Pancreas (tissue), 10 donors: ENCODE measurements at regions not wholly inside any gene's neighbourhood (a gene's known extent, or its start where the extent isn't known, plus 50 kb on each side); places are given as distances from the start of the nearest gene placed in this dataset.

Experiments used
- ATAC-seq, 4 donors: fragments of 200-7000 bp; cut with Tn5 transposase; one replicate each; pipeline versions ENCODE4 v1.8.0 to v1.9.1; 2020; ENCODE audit warnings: mild to moderate bottlenecking in 4 of 4, moderate library complexity in 4 of 4
- DNase-seq, 6 donors: peaks; one replicate each; pipeline ENCODE4 v3.0.0-alpha.2; 2020
- FAIRE-seq: peaks from 2 replicates; lab custom pipeline; 2012; peaks lifted over from hg19 to GRCh38; lab: Jason Lieb, UNC
- H3K27ac ChIP-seq, 4 donors: fragments of 200-600 bp; sonication (generic); 1 replicate in 3 of 4; 2 replicates in 1 of 4; pipeline versions ENCODE4 v1.5.0 to v1.8.0; 2020
- H3K27me3 ChIP-seq, 4 donors: fragments of 200-600 bp; one replicate each; pipeline ENCODE4 v1.8.0; 2021
- H3K36me3 ChIP-seq, 3 donors: fragments of 200-600 bp; sonication (generic) in 1 of 3; one replicate each; pipeline versions ENCODE4 v1.5.0 to v1.8.0; 2020 to 2021
- H3K4me1 ChIP-seq, 3 donors: fragments of 200-600 bp; one replicate each; pipeline ENCODE4 v1.8.0; 2021
- H3K4me3 ChIP-seq, 4 donors: fragments of 200-600 bp; sonication (generic) in 2 of 4; one replicate each; pipeline versions ENCODE4 v1.5.0 to v1.8.0; 2020 to 2021
- H3K9me3 ChIP-seq, 4 donors: fragments of 200-600 bp; one replicate each; pipeline ENCODE4 v1.8.0; 2021
- WGBS, 2 donors: extraction: QIAGEN DNeasy Blood & Tissue Kit; methylation state at CpG; one replicate each; pipeline ENCODE4 v1.1.7; 2013; 5-methylcytosine and 5-hydroxymethylcytosine counted together
- intact Hi-C, 3 donors: fragments of 100-400 bp; cut with DNase I; formaldehyde crosslinking; loops; one replicate each; pipeline versions ENCODE4 v1.11.1 to v1.14.2; 2022
- TF ChIP-seq, protein P1 (sequence below), 4 donors: fragments of 200-600 bp; sonication (generic) in 3 of 4; IDR thresholded peaks; one replicate each; pipeline versions ENCODE4 v1.5.0 to v1.8.0; 2021; ENCODE audit warnings: antibody characterized with exemption in 4 of 4
- donor health status: healthy with polysubstance abuse.
- donor health status: DM: no; HTN: no; CAD: no; lungs with moderate emphysema.
- donor health status: DM: no; HTN: no; CAD: no.
- donor health status: control.
- donor health status: control.
- donor health status: Bipolar disorder and iron deficiency.
- donor health status: DM: yes; HTN: yes; CAD: no.
- donor health status: DM: no; HTN: no; CAD: no.
- donor health status: DM: no; HTN: no; CAD: no.
- donor health status: DM: yes; HTN: yes; CAD: no.

GRCh38 chr20:42020316-42020715 lies 402.1 kb upstream of the CHD6 start:
- intact Hi-C loops = no loop called here
- TF ChIP-seq, protein P1, sequence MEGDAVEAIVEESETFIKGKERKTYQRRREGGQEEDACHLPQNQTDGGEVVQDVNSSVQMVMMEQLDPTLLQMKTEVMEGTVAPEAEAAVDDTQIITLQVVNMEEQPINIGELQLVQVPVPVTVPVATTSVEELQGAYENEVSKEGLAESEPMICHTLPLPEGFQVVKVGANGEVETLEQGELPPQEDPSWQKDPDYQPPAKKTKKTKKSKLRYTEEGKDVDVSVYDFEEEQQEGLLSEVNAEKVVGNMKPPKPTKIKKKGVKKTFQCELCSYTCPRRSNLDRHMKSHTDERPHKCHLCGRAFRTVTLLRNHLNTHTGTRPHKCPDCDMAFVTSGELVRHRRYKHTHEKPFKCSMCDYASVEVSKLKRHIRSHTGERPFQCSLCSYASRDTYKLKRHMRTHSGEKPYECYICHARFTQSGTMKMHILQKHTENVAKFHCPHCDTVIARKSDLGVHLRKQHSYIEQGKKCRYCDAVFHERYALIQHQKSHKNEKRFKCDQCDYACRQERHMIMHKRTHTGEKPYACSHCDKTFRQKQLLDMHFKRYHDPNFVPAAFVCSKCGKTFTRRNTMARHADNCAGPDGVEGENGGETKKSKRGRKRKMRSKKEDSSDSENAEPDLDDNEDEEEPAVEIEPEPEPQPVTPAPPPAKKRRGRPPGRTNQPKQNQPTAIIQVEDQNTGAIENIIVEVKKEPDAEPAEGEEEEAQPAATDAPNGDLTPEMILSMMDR (IDR thresholded peaks at IDR 0.05) = no peak
- no peak overlapping the region for H3K27ac ChIP-seq
- 45 to 48% methylated on average over 4 of the region's 4 CpGs for WGBS, 2 donors
- no peaks in the 10 kb centered on the region for H3K36me3 ChIP-seq
- no peaks in the 10 kb centered on the region for H3K4me1 ChIP-seq
- no peaks in the 10 kb centered on the region for H3K9me3 ChIP-seq
- ATAC-seq (no peak), DNase-seq (no peak), FAIRE-seq (no peak)
- H3K27me3 ChIP-seq = no peaks in the 10 kb centered on the region
- no peak overlapping the region for H3K4me3 ChIP-seq

DNA sequence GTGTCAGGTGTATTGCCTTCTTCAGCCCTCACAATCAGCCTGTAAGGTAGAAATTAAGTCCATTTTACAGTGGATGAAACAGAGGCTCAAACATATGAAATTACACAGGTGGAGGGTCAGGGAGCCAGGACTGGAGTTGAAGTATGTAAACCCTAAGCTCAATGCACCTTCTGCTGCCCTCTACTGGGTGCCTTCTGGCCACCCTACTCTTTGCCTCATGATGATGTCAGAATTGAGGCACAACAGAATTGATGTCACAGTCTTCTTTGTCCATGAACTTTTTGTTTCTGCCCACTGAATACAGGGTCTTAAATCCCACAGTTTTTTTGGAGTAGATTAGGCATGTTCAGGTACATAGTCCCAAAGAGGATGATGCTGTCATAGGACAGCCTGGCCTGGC lies 400.8 kb upstream of the CHD6 start:
- ATAC-seq = no peak
- intact Hi-C loops = no loop called here
- H3K4me1 ChIP-seq = no peaks in the 10 kb centered on the region
- no peak overlapping the region for H3K27ac ChIP-seq
- H3K4me3 ChIP-seq = no peak overlapping the region
- TF ChIP-seq, protein P1 (IDR thresholded peaks at IDR 0.05) = no peak
- no peak for DNase-seq
- no peak for FAIRE-seq
- no peaks in the 10 kb centered on the region for H3K27me3 ChIP-seq
- H3K9me3 ChIP-seq = no peaks in the 10 kb centered on the region
- H3K36me3 ChIP-seq = no peaks in the 10 kb centered on the region

DNA sequence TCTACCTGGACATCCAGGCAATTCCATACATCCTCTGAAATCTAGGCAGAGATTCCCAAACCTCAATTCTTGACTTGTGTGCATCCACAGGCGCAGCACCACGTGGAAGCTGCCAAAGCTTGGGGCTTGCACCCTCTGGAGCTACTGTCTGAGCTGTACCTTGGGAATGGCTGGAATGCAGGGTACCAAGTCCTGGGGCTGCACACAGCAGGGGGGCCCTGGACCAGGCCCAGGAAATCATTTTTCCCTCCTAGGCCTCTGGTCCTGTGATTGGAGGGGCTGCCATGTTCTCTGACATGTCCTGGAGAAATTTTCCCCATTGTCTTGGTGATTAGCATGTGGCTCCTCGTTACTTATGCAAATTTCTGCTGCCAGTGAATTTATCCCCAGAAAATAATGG lies 391.9 kb upstream of the CHD6 start:
- WGBS, 2 donors = 58 to 61% methylated on average over 3 of the region's 3 CpGs
- DNase-seq (no peak), FAIRE-seq (no peak), ATAC-seq (no peak)
- TF ChIP-seq, protein P1 (IDR thresholded peaks at IDR 0.05) = no peak
- H3K27ac ChIP-seq = no peak overlapping the region
- H3K27me3 ChIP-seq = peaks cover 0 to 2% (median 0%) of the 10 kb centered on the region in 4 donors
- H3K9me3 ChIP-seq = no peaks in the 10 kb centered on the region
- no peaks in the 10 kb centered on the region for H3K36me3 ChIP-seq
- no peak overlapping the region for H3K4me3 ChIP-seq
- H3K4me1 ChIP-seq = no peaks in the 10 kb centered on the region
- intact Hi-C loops = no loop called here

- no peak for FAIRE-seq
- Histone ChIP-seq H3K36me3 (no peaks in the 10 kb centered on the region), H3K27ac (no peak overlapping the region), H3K4me3 (no peak overlapping the region), H3K27me3 (peaks cover 0 to 2% (median 0%) of the 10 kb centered on the region in 4 donors), H3K9me3 (no peaks in the 10 kb centered on the region), H3K4me1 (no peaks in the 10 kb centered on the region)
- TF ChIP-seq, protein P1 (IDR thresholded peaks at IDR 0.05) = no peak
- no peak for DNase-seq
- 52 to 63% methylated on average over 4 of the region's 4 CpGs for WGBS, 2 donors
- intact Hi-C loops = no loop called here
- no peak for ATAC-seq
These were observed 389.1 kb upstream of the CHD6 start for GRCh38 chr20:42007251-42007650.

- Histone ChIP-seq H3K9me3 (no peaks in the 10 kb centered on the region), H3K4me1 (no peaks in the 10 kb centered on the region), H3K27me3 (no peaks in the 10 kb centered on the region), H3K36me3 (no peaks in the 10 kb centered on the region), H3K27ac (no peak overlapping the region), H3K4me3 (no peak overlapping the region)
- intact Hi-C loops = no loop called here
- TF ChIP-seq, protein P1 (IDR thresholded peaks at IDR 0.05) = no peak
- FAIRE-seq (no peak), DNase-seq (no peak), ATAC-seq (no peak)
These were observed 387.0 kb upstream of the CHD6 start for GRCh38 chr20:42005211-42005610.
